IMR-90 (cell line): ENCODE measurements at regions not wholly inside any gene's neighbourhood (a gene's known extent, or its start where the extent isn't known, plus 50 kb on each side); places are given as distances from the start of the nearest gene placed in this dataset.

Source experiments
- ATAC-seq: fragments of 200-7000 bp; cut with Tn5 transposase; 2 replicates; pipeline ENCODE4 v1.9.1; 2020; ENCODE audit warnings: low read depth, mild to moderate bottlenecking, moderate library complexity
- BruUV-seq: library from RNA; stranded (reverse); fragments of 400-500 nt; replicated peaks from 2 replicates; lab custom pipeline; 2021; lab: Mats Ljungman, UMichigan
- CTCF ChIA-PET: fragments of 300-600 bp; formaldehyde crosslinking; extraction: SDS; loops from one replicate; lab custom pipeline; 2021; ENCODE audit warnings: antibody characterized with exemption; lab: Yijun Ruan, JAX
- POLR2A ChIA-PET: fragments of 300-600 bp; sonication (Branson Sonifier 250); formaldehyde crosslinking; loops from one replicate; lab custom pipeline; 2022; ENCODE audit warnings: antibody characterized with exemption; ENCODE audit not compliant: unreplicated experiment; lab: Charles Lee
- DNase-seq: peaks from one replicate; pipeline ENCODE4 v3.0.0; 2013
- H2AFZ ChIP-seq: replicated peaks from 2 replicates; pipeline ENCODE3; 2013; ENCODE audit warnings: low read length, mild to moderate bottlenecking; ENCODE audit not compliant: poor library complexity
- H2AK5ac ChIP-seq: 2 replicates; pipeline ENCODE4 v1.6.1; 2013; ENCODE audit warnings: low read depth, low read length, inconsistent platforms
- H2AK9ac ChIP-seq: replicated peaks from 2 replicates; pipeline ENCODE3; 2013; ENCODE audit warnings: mild to moderate bottlenecking, low read depth, low read length, moderate library complexity; ENCODE audit not compliant: poor library complexity
- H2BK120ac ChIP-seq: 2 replicates; pipeline ENCODE4 v1.6.1; 2013; ENCODE audit warnings: low read depth, low read length, inconsistent platforms
- H2BK15ac ChIP-seq: 3 replicates; pipeline ENCODE4 v1.6.1; 2013; ENCODE audit warnings: low read depth, low read length, inconsistent platforms
- H2BK20ac ChIP-seq: 2 replicates; pipeline ENCODE4 v1.6.1; 2013; ENCODE audit warnings: low read depth, mild to moderate bottlenecking, inconsistent platforms, low read length, moderate library complexity
- H2BK5ac ChIP-seq: 2 replicates; pipeline ENCODE4 v1.6.1; 2013; ENCODE audit warnings: mild to moderate bottlenecking, low read depth, low read length, inconsistent platforms; ENCODE audit not compliant: poor library complexity, severe bottlenecking
- H3K14ac ChIP-seq: replicated peaks from 2 replicates; pipeline ENCODE4 v1.6.1; 2013; ENCODE audit warnings: low read depth, low read length, inconsistent platforms
- H3K18ac ChIP-seq: 2 replicates; pipeline ENCODE4 v1.6.1; 2013; ENCODE audit warnings: low read depth, low read length, control low read depth
- H3K23ac ChIP-seq: 2 replicates; pipeline ENCODE4 v1.6.1; 2013; ENCODE audit warnings: low read depth, low read length, inconsistent platforms
- H3K27ac ChIP-seq: 2 replicates; pipeline ENCODE4 v1.5.1; 2013; ENCODE audit warnings: mild to moderate bottlenecking, control low read depth, low read length; ENCODE audit not compliant: insufficient read depth
- H3K27me3 ChIP-seq: 2 replicates; pipeline ENCODE4 v1.6.1; 2013; ENCODE audit warnings: low read length; ENCODE audit not compliant: control insufficient read depth, insufficient read depth
- H3K36me3 ChIP-seq: 2 replicates; pipeline ENCODE4 v1.6.1; 2013; ENCODE audit warnings: low read length, mixed read lengths; ENCODE audit not compliant: control insufficient read depth, insufficient read depth
- H3K4ac ChIP-seq: 2 replicates; pipeline ENCODE4 v1.6.1; 2013; ENCODE audit warnings: low read depth, low read length, inconsistent platforms
- H3K4me1 ChIP-seq: 2 replicates; pipeline ENCODE4 v1.6.1; 2013; ENCODE audit warnings: low read length, mixed read lengths; ENCODE audit not compliant: control insufficient read depth, insufficient read depth
- H3K4me2 ChIP-seq: 2 replicates; pipeline ENCODE4 v1.6.1; 2013; ENCODE audit warnings: low read depth, mild to moderate bottlenecking, control low read depth, low read length, moderate library complexity
- H3K4me3 ChIP-seq: 2 replicates; pipeline ENCODE4 v1.5.1; 2013; ENCODE audit warnings: low read depth, mild to moderate bottlenecking, control low read depth, low read length, moderate library complexity; ENCODE audit not compliant: insufficient read depth
- H3K56ac ChIP-seq: 2 replicates; pipeline ENCODE4 v1.6.1; 2013; ENCODE audit warnings: low read length, inconsistent platforms; ENCODE audit not compliant: insufficient read depth; ENCODE audit errors: extremely low read depth
- H3K79me1 ChIP-seq, 2 experiments: 2 replicates each; pipeline ENCODE4 v1.6.1; 2013; ENCODE audit warnings: low read length in 2 of 2, inconsistent platforms in 1 of 2, low read depth in 1 of 2
- H3K9ac ChIP-seq: 2 replicates; pipeline ENCODE4 v1.6.1; 2013; ENCODE audit warnings: low read depth, low read length, control low read depth
- H3K9me1 ChIP-seq: 2 replicates; pipeline ENCODE4 v1.6.1; 2013; ENCODE audit warnings: low read length, inconsistent platforms; ENCODE audit not compliant: insufficient read depth
- H3K9me3 ChIP-seq: 2 replicates; pipeline ENCODE4 v1.6.1; 2013; ENCODE audit warnings: low read length; ENCODE audit not compliant: control insufficient read depth, insufficient read depth
- H4K20me1 ChIP-seq: 2 replicates; pipeline ENCODE4 v1.6.1; 2013; ENCODE audit warnings: low read length, inconsistent platforms; ENCODE audit not compliant: insufficient read depth
- H4K5ac ChIP-seq: 2 replicates; pipeline ENCODE4 v1.6.1; 2013; ENCODE audit warnings: mild to moderate bottlenecking, low read depth, low read length, control low read depth
- H4K8ac ChIP-seq, 2 experiments: 2 replicates each; pipeline ENCODE4 v1.6.1; 2013; ENCODE audit warnings: low read depth in 2 of 2, low read length in 2 of 2, control low read depth in 1 of 2, inconsistent platforms in 1 of 2
- H4K91ac ChIP-seq: 2 replicates; pipeline ENCODE4 v1.6.1; 2013; ENCODE audit warnings: low read depth, low read length, inconsistent platforms; ENCODE audit not compliant: insufficient read depth
- BHLHE40 ChIP-seq: fragments of 150-350 bp; IDR thresholded peaks from 2 replicates; pipeline ENCODE4 v1.6.1; 2016; ENCODE audit warnings: mild to moderate bottlenecking, low read depth, low read length
- CEBPB ChIP-seq: IDR thresholded peaks from 2 replicates; pipeline ENCODE4 v1.6.1; 2012; ENCODE audit warnings: low read depth, low read length, improper control_type of control experiment
- CHD1 ChIP-seq: IDR thresholded peaks from 2 replicates; pipeline ENCODE4 v1.6.1; 2012; ENCODE audit warnings: low read depth, low read length, improper control_type of control experiment
- ELK1 ChIP-seq: fragments of 150-350 bp; IDR thresholded peaks from 2 replicates; pipeline ENCODE4 v1.6.1; 2016; ENCODE audit warnings: low read depth, mild to moderate bottlenecking, low read length, moderate library complexity, borderline replicate concordance
- MAFK ChIP-seq: IDR thresholded peaks from 2 replicates; pipeline ENCODE4 v1.6.1; 2012; ENCODE audit warnings: low read depth, low read length, improper control_type of control experiment
- NFE2L2 ChIP-seq: fragments of 150-350 bp; IDR thresholded peaks from 2 replicates; pipeline ENCODE4 v1.6.1; 2016; ENCODE audit warnings: low read depth, mild to moderate bottlenecking, low read length
- POLR2A ChIP-seq: IDR thresholded peaks from 2 replicates; pipeline ENCODE4 v1.6.1; 2012; ENCODE audit warnings: mild to moderate bottlenecking, low read depth, low read length
- RAD21 ChIP-seq: IDR thresholded peaks from 2 replicates; pipeline ENCODE4 v1.6.1; 2012; ENCODE audit warnings: low read length, improper control_type of control experiment
- RCOR1 ChIP-seq: IDR thresholded peaks from 2 replicates; pipeline ENCODE4 v1.6.1; 2012; ENCODE audit warnings: mild to moderate bottlenecking, low read length, improper control_type of control experiment; ENCODE audit not compliant: insufficient replicate concordance
- RFX5 ChIP-seq: IDR thresholded peaks from 2 replicates; pipeline ENCODE4 v1.8.0; 2012; ENCODE audit warnings: low read depth, mild to moderate bottlenecking, low read length, moderate library complexity
- WGBS, 2 experiments: methylation state at CpG; one replicate each; pipeline versions ENCODE4 v1.1.5 to v1.1.7; 2013; ENCODE audit warnings: missing lambda C conversion rate in 2 of 2; ENCODE audit not compliant: insufficient read length in 1 of 2; ENCODE audit errors: extremely low coverage in 2 of 2; 5-methylcytosine and 5-hydroxymethylcytosine counted together
- dilution Hi-C: fragments of 300-500 bp; cut with HindIII; formaldehyde crosslinking; loops from one replicate; pipeline ENCODE4 v1.14.3; 2018; ENCODE audit warnings: low sequenced_read_pairs; ENCODE audit not compliant: unreplicated experiment
- in situ Hi-C: fragments of 300-500 bp; cut with MboI; formaldehyde crosslinking; loops from 3 replicates; pipeline ENCODE4 v1.14.3; 2019; ENCODE audit warnings: low sequenced_read_pairs, inconsistent platforms, mixed read lengths
- intact Hi-C: fragments of 100-400 bp; cut with micrococcal nuclease; formaldehyde crosslinking; loops from 2 replicates; pipeline ENCODE4 v1.10.0; 2022

- no peak overlapping the region for H4K91ac ChIP-seq
- DNase-seq (no peak), ATAC-seq (no peak)
- no peak overlapping the region for H3K56ac ChIP-seq
- H3K18ac ChIP-seq: no peak overlapping the region
- dilution Hi-C loops: no loop called here
- no peak overlapping the region for H3K4me3 ChIP-seq
- H2BK15ac ChIP-seq: no peak overlapping the region
- H3K9me3 ChIP-seq: no peaks in the 10 kb centered on the region
- no peak overlapping the region for H3K4me2 ChIP-seq
- no peak overlapping the region for H3K9ac ChIP-seq
- H2AK9ac ChIP-seq: no peak overlapping the region
- no peaks in the 10 kb centered on the region for H3K27me3 ChIP-seq
- H2BK120ac ChIP-seq: no peak overlapping the region
- no peaks in the 10 kb centered on the region for H3K9me1 ChIP-seq
- POLR2A ChIA-PET: no interaction called here
- no peaks in the 10 kb centered on the region for H3K4me1 ChIP-seq
- H2BK5ac ChIP-seq: no peak overlapping the region
- no TSS peak for BruUV-seq
- CTCF ChIA-PET: interaction anchor here (1.4 kb wide), 1 partner anchor 9 kb away, joined by 3 read pairs; no protein-coding TSS in a partner anchor
- no peak overlapping the region for H4K8ac ChIP-seq
- TF ChIP-seq RCOR1 (no peak), POLR2A (no peak), RFX5 (no peak), MAFK (no peak), BHLHE40 (no peak), RAD21 (no peak), NFE2L2 (no peak), CEBPB (no peak), ELK1 (no peak), CHD1 (no peak)
- H3K36me3 ChIP-seq: no peaks in the 10 kb centered on the region
- in situ Hi-C loops: no loop called here
- no peak overlapping the region for H3K23ac ChIP-seq
- H3K4ac ChIP-seq: no peak overlapping the region
- H2AK5ac ChIP-seq: no peak overlapping the region
- H2BK20ac ChIP-seq: no peak overlapping the region
- no peaks in the 10 kb centered on the region for H3K79me1 ChIP-seq
- intact Hi-C loops: no loop called here
- no peaks in the 10 kb centered on the region for H4K20me1 ChIP-seq
- H3K27ac ChIP-seq: no peak overlapping the region
- no peak overlapping the region for H4K5ac ChIP-seq
- H2AFZ ChIP-seq: no peak overlapping the region
- H3K14ac ChIP-seq: no peak overlapping the region
- no CpG with 5 or more reads among the region's 2 CpGs for WGBS, 2 experiments
Observed at GRCh38 chr7:85384392-85384791, 197.5 kb upstream of the SEMA3D start.
